Bronchial epithelial cell (primary cell): ENCODE measurements at regions not wholly inside any gene's neighbourhood (a gene's known extent, or its start where the extent isn't known, plus 50 kb on each side); places are given as distances from the start of the nearest gene placed in this dataset.
A peak's percentile ranks its signal among the peaks of the same experiment; 100 is the strongest.
"Not testable (repeated sequence)": the region's sequence is repeated elsewhere in the genome, so short reads cannot be mapped to it uniquely, and the experiment has no call there.

ENCODE experiments used
- DNase-seq: peaks from one replicate; pipeline ENCODE4 v3.0.0-alpha.2; 2010; ENCODE audit warnings: low read depth
- FAIRE-seq: peaks from 2 replicates; lab custom pipeline; 2011; peaks lifted over from hg19 to GRCh38; lab: Jason Lieb, UNC
- H3K27me3 ChIP-seq: 2 replicates; pipeline ENCODE4 v1.5.1; 2011; ENCODE audit warnings: low read length; ENCODE audit not compliant: control insufficient read depth, insufficient read depth
- H3K36me3 ChIP-seq: 2 replicates; pipeline ENCODE4 v1.5.1; 2011; ENCODE audit warnings: low read length; ENCODE audit not compliant: control insufficient read depth, insufficient read depth
- H3K4me3 ChIP-seq: 2 replicates; pipeline ENCODE4 v1.5.1; 2011; ENCODE audit warnings: mild to moderate bottlenecking, low read depth, low read length, control low read depth
- TF ChIP-seq, protein P1 (sequence below): IDR thresholded peaks from 2 replicates; pipeline ENCODE4 v1.5.1; 2011; ENCODE audit warnings: mild to moderate bottlenecking, moderate library complexity, low read length, control low read depth, inconsistent platforms; ENCODE audit not compliant: insufficient read depth, severe bottlenecking

DNA sequence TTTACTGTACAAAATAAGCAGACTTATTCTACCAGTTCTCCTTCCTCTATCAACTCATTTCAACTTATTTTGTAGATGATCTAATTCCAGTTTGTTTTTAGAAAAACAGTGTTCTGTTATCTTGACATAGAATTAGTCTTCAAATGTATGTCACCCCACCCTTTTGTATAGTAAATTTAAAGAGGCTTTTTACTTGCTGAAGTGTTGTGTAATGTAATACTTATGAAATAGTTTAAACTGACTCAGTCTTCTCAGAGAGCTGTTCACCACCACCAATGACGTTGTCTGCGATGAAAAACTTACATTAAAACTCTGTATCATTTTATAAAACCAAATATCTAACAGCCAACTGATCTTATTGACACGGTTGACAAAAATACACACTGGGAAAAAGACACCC, 82.9 kb downstream of the RAP2B start:
- Histone ChIP-seq H3K4me3 (no peak overlapping the region), H3K27me3 (no peaks in the 10 kb centered on the region), H3K36me3 (no peaks in the 10 kb centered on the region)
- no peak for FAIRE-seq
- peak; percentile 66 for DNase-seq
- TF ChIP-seq, protein P1, sequence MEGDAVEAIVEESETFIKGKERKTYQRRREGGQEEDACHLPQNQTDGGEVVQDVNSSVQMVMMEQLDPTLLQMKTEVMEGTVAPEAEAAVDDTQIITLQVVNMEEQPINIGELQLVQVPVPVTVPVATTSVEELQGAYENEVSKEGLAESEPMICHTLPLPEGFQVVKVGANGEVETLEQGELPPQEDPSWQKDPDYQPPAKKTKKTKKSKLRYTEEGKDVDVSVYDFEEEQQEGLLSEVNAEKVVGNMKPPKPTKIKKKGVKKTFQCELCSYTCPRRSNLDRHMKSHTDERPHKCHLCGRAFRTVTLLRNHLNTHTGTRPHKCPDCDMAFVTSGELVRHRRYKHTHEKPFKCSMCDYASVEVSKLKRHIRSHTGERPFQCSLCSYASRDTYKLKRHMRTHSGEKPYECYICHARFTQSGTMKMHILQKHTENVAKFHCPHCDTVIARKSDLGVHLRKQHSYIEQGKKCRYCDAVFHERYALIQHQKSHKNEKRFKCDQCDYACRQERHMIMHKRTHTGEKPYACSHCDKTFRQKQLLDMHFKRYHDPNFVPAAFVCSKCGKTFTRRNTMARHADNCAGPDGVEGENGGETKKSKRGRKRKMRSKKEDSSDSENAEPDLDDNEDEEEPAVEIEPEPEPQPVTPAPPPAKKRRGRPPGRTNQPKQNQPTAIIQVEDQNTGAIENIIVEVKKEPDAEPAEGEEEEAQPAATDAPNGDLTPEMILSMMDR, result no peak

DNA sequence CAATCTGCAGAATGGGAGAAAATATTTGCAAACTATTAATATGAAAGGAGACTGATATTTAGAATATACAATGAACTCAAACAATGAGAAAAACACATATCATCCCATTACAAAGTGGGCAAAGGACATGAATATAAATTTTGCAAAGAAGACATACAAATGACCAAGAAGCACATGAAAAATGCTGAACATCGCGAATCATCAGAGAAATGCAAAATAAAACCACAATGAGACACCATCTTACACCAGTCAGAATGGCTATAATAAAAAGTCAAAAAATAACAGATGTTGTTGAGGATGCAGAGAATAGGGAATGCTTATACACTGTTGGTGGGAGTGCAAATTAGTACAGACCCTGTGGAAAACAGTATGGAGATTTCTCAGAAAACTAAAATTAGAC, 83.6 kb downstream of the RAP2B start:
- TF ChIP-seq, protein P1, result no peak
- FAIRE-seq (no peak), DNase-seq (no peak)
- Histone ChIP-seq H3K27me3 (no peaks in the 10 kb centered on the region), H3K36me3 (no peaks in the 10 kb centered on the region), H3K4me3 (no peak overlapping the region)

DNA sequence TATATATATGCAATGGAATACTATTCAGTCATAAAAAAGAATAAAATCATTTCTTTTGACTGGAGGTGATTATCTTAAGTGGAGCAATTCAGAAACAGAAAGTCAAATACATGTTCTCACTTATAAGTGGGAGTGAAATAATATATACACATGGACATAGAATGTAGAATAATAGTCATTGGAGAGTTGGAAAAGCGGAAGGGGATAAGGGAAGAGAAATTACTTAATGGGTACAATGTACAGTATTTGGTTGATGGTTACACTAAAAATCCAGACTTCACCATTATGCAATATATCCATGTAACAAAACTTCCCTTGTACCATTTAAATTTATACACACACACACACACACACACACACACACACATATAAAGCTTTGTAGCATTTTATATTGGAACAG, 84.3 kb downstream of the RAP2B start:
- Histone ChIP-seq H3K36me3 (no peaks in the 10 kb centered on the region), H3K27me3 (no peaks in the 10 kb centered on the region), H3K4me3 (no peak overlapping the region)
- DNase-seq, result no peak
- FAIRE-seq, result no peak
- TF ChIP-seq, protein P1, result no peak

DNA sequence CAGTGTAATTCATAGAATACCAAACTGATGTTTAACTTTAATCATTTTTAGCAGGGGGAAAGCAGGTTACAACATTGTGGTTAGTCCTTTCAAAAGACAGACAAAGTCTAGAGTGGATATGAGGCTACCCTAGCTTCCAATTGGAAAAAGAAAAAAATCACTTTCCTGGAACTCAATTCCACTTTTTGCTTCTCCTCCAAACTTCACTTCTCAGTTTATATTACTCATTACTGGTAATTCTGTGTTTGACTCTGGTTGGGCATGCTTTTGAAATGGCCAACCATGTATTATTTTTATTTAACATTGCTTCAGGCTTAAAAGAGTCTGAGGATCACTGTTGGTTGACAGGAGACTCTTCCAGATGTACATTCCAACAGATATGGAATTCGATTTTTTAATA, 84.8 kb downstream of the RAP2B start:
- TF ChIP-seq, protein P1, result no peak
- Histone ChIP-seq H3K4me3 (no peak overlapping the region), H3K27me3 (no peaks in the 10 kb centered on the region), H3K36me3 (no peaks in the 10 kb centered on the region)
- FAIRE-seq (no peak), DNase-seq (no peak)

DNA sequence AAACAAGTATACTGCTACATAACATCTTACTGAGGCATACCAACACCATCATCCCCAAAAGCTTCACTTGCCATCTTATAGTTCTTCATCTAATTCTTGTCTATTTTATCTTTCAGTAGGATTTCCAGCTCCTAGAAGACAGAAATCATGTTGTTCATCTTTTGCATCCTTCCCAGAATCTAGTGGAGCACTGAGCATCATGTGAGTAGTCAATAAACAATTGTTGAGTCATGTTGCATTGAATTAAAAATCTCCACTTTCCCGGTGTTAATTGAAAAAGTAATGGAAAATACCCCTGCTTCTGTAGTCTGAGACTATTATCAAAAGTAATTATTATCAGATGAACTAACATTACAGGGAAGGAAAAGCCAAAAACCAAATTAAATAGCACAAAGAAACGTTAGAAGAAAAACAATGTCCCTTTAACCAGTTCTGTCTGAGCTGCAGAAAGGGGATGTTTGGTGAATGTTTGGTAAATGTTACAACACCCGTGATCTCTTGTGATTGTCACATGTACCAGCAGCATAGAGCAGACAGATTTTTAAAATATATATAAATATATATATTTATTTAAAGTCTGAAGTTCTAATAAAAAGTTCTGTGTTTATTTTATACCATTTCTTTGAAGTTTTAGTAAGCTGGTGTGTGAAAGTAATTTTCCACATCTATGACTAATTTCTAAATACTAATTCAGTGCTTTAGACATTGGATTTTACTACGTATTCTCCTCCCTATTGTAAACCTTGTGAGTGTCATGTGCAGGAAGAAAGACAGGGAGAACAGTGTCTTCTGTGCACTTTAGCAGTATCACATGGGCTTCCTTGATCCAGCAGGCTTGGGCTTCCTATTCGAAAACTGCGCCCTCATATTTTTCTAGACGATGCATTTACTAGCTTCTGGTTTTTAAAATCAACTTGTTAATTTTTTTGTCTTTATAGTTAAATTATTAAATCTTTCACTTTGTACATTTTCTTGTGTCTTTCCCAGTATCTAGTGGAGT, 85.6 kb downstream of the RAP2B start:
- FAIRE-seq (no peak), DNase-seq (no peak)
- Histone ChIP-seq H3K36me3 (no peaks in the 10 kb centered on the region), H3K4me3 (no peak overlapping the region), H3K27me3 (no peaks in the 10 kb centered on the region)
- TF ChIP-seq, protein P1, result no peak

DNA sequence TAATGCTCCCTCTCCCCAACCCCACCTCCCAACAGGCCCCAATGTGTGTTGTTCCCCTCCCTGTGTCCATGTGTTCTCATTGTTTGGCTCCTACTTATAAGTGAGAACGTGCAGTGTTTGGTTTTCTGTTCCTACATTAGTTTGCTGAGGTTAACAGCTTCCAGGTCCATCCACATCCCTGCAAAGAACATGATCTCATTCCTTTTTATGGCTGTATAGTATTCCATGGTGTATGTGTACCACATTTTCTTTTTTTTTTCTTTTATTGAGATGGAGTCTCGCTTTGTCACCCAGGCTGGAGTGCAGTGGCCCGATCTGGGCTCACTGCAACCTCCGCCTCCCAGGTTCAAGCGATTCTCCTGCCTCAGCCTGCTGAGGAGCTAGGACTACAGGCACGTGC, 86.8 kb downstream of the RAP2B start:
- not testable (repeated sequence) for FAIRE-seq, H3K36me3 ChIP-seq, H3K27me3 ChIP-seq, H3K4me3 ChIP-seq, DNase-seq
